ENCODE measurements at regions not wholly inside any gene's neighbourhood (a gene's known extent, or its start where the extent isn't known, plus 50 kb on each side); places are given as distances from the start of the nearest gene placed in this dataset.

- H3K4me3 Mint-ChIP-seq: no peak overlapping the region
- H3K4me1 Mint-ChIP-seq: no peaks in the 10 kb centered on the region
- H3K9me3 Mint-ChIP-seq: peaks cover 4 to 11% of the 10 kb centered on the region in 2 donors
- H3K27ac Mint-ChIP-seq: no peak overlapping the region
- no peak for DNase-seq
- H3K27me3 Mint-ChIP-seq: no peaks in the 10 kb centered on the region
- no peak for ATAC-seq
Observed at GRCh38 chr5:44001236-44001635, 388.0 kb downstream of the FGF10 start.

GRCh38 chr5:43997647-43998272 is 391.5 kb downstream of the FGF10 start:
- Mint-ChIP-seq H3K4me1 (no peaks in the 10 kb centered on the region), H3K27ac (no peak overlapping the region), H3K4me3 (no peak overlapping the region), H3K9me3 (peaks cover 0 to 7% of the 10 kb centered on the region in 2 donors), H3K27me3 (no peaks in the 10 kb centered on the region)
- DNase-seq: no peak
- ATAC-seq: no peak

- Mint-ChIP-seq H3K4me3 (no peak overlapping the region), H3K4me1 (no peaks in the 10 kb centered on the region), H3K27me3 (no peaks in the 10 kb centered on the region), H3K9me3 (peaks cover 0 to 7% of the 10 kb centered on the region in 2 donors), H3K27ac (no peak overlapping the region)
- DNase-seq (no peak), ATAC-seq (no peak)
Observed at GRCh38 chr5:43996221-43996620, 393.0 kb downstream of the FGF10 start.

GRCh38 chr5:43994352-43994708 is 391.4 kb downstream of the NNT start:
- Mint-ChIP-seq H3K27ac (no peak overlapping the region), H3K9me3 (peaks cover 0 to 7% of the 10 kb centered on the region in 2 donors), H3K4me3 (no peak overlapping the region), H3K4me1 (no peaks in the 10 kb centered on the region), H3K27me3 (no peaks in the 10 kb centered on the region)
- ATAC-seq: no peak
- DNase-seq: no peak

GRCh38 chr5:43993634-43994351 is 390.8 kb downstream of the NNT start:
- DNase-seq (no peak), ATAC-seq (no peak)
- H3K4me3 Mint-ChIP-seq: no peak overlapping the region
- H3K9me3 Mint-ChIP-seq: peaks cover 0 to 7% of the 10 kb centered on the region in 2 donors
- H3K27ac Mint-ChIP-seq: no peak overlapping the region
- H3K4me1 Mint-ChIP-seq: no peaks in the 10 kb centered on the region
- H3K27me3 Mint-ChIP-seq: no peaks in the 10 kb centered on the region

GRCh38 chr5:43985411-43985810 is 382.4 kb downstream of the NNT start:
- DNase-seq (no peak), ATAC-seq (no peak)
- peaks cover 5 to 22% of the 10 kb centered on the region in 2 donors for H3K9me3 Mint-ChIP-seq
- H3K4me3 Mint-ChIP-seq: no peak overlapping the region
- H3K27ac Mint-ChIP-seq: no peak overlapping the region
- H3K4me1 Mint-ChIP-seq: no peaks in the 10 kb centered on the region
- H3K27me3 Mint-ChIP-seq: no peaks in the 10 kb centered on the region

- H3K4me3 Mint-ChIP-seq: no peak overlapping the region
- no peaks in the 10 kb centered on the region for H3K27me3 Mint-ChIP-seq
- H3K9me3 Mint-ChIP-seq: peaks cover 13 to 47% of the 10 kb centered on the region in 2 donors
- DNase-seq (no peak), ATAC-seq (no peak)
- no peak overlapping the region for H3K27ac Mint-ChIP-seq
- no peaks in the 10 kb centered on the region for H3K4me1 Mint-ChIP-seq
Observed at GRCh38 chr5:43981556-43981955, 378.6 kb downstream of the NNT start.

- ATAC-seq (no peak), DNase-seq (no peak)
- Mint-ChIP-seq H3K4me3 (no peak overlapping the region), H3K4me1 (no peaks in the 10 kb centered on the region), H3K27me3 (no peaks in the 10 kb centered on the region), H3K27ac (no peak overlapping the region), H3K9me3 (peaks cover 6 to 22% of the 10 kb centered on the region in 2 donors)
Observed at GRCh38 chr5:43973908-43974307, 370.9 kb downstream of the NNT start.

GRCh38 chr5:43973318-43973717 is 370.3 kb downstream of the NNT start:
- no peak for DNase-seq
- Mint-ChIP-seq H3K9me3 (peaks cover 3 to 18% of the 10 kb centered on the region in 2 donors), H3K27me3 (no peaks in the 10 kb centered on the region), H3K27ac (no peak overlapping the region), H3K4me3 (no peak overlapping the region), H3K4me1 (no peaks in the 10 kb centered on the region)
- ATAC-seq: no peak

- DNase-seq (no peak), ATAC-seq (no peak)
- Mint-ChIP-seq H3K4me3 (no peak overlapping the region), H3K27me3 (no peaks in the 10 kb centered on the region), H3K4me1 (no peaks in the 10 kb centered on the region), H3K27ac (no peak overlapping the region), H3K9me3 (peaks cover 3 to 19% of the 10 kb centered on the region in 2 donors)
Observed at GRCh38 chr5:43967165-43967564, 364.2 kb downstream of the NNT start.

GRCh38 chr5:43959144-43959543 is 356.2 kb downstream of the NNT start:
- no peak for ATAC-seq
- Mint-ChIP-seq H3K27me3 (no peaks in the 10 kb centered on the region), H3K27ac (no peak overlapping the region), H3K4me1 (no peaks in the 10 kb centered on the region), H3K4me3 (no peak overlapping the region), H3K9me3 (peaks cover 5 to 51% of the 10 kb centered on the region in 2 donors)
- no peak for DNase-seq

GRCh38 chr5:43947935-43948334 is 345.0 kb downstream of the NNT start:
- no peak overlapping the region for H3K4me3 Mint-ChIP-seq

GRCh38 chr5:43941806-43942205 is 338.8 kb downstream of the NNT start:
- ATAC-seq: no peak
- no peaks in the 10 kb centered on the region for H3K4me1 Mint-ChIP-seq

More at GRCh38 chr5:43947935-43948334, 345.0 kb downstream of the NNT start:
- Mint-ChIP-seq H3K27me3 (no peaks in the 10 kb centered on the region), H3K9me3 (peaks cover 17 to 21% of the 10 kb centered on the region in 2 donors), H3K4me1 (no peaks in the 10 kb centered on the region), H3K27ac (no peak overlapping the region)
- ATAC-seq (no peak), DNase-seq (no peak)

GRCh38 chr5:43940562-43940961 is 337.6 kb downstream of the NNT start:
- no peak overlapping the region for H3K4me3 Mint-ChIP-seq
- H3K27me3 Mint-ChIP-seq: no peaks in the 10 kb centered on the region
- no peak overlapping the region for H3K27ac Mint-ChIP-seq

More at GRCh38 chr5:43941806-43942205, 338.8 kb downstream of the NNT start:
- H3K4me3 Mint-ChIP-seq: no peak overlapping the region
- no peak for DNase-seq
- H3K27ac Mint-ChIP-seq: no peak overlapping the region
- peaks cover 15 to 27% of the 10 kb centered on the region in 2 donors for H3K9me3 Mint-ChIP-seq
- no peaks in the 10 kb centered on the region for H3K27me3 Mint-ChIP-seq

GRCh38 chr5:43926923-43927322 is 323.9 kb downstream of the NNT start:
- no peak for DNase-seq
- Mint-ChIP-seq H3K4me3 (no peak overlapping the region), H3K4me1 (no peaks in the 10 kb centered on the region), H3K27ac (no peak overlapping the region), H3K27me3 (no peaks in the 10 kb centered on the region), H3K9me3 (peaks cover 0 to 9% of the 10 kb centered on the region in 2 donors)
- ATAC-seq: no peak

More at GRCh38 chr5:43940562-43940961, 337.6 kb downstream of the NNT start:
- no peak for ATAC-seq
- Mint-ChIP-seq H3K9me3 (peaks cover 11 to 18% of the 10 kb centered on the region in 2 donors), H3K4me1 (no peaks in the 10 kb centered on the region)
- DNase-seq: no peak

GRCh38 chr5:43920422-43920821 is 317.4 kb downstream of the NNT start:
- no peak for ATAC-seq
- H3K4me1 Mint-ChIP-seq: no peaks in the 10 kb centered on the region
- no peaks in the 10 kb centered on the region for H3K9me3 Mint-ChIP-seq
- no peaks in the 10 kb centered on the region for H3K27me3 Mint-ChIP-seq
- DNase-seq: no peak
- no peak overlapping the region for H3K27ac Mint-ChIP-seq
- H3K4me3 Mint-ChIP-seq: no peak overlapping the region

All from stimulated activated naive CD8-positive, alpha-beta T cell treated with anti-CD3 and anti-CD28 coated beads, Interleukin-15, amount 100 ng/mL, for 72 hours (primary cell).